ENCODE measurements at regions not wholly inside any gene's neighbourhood (a gene's known extent, or its start where the extent isn't known, plus 50 kb on each side); places are given as distances from the start of the nearest gene placed in this dataset.

DNA sequence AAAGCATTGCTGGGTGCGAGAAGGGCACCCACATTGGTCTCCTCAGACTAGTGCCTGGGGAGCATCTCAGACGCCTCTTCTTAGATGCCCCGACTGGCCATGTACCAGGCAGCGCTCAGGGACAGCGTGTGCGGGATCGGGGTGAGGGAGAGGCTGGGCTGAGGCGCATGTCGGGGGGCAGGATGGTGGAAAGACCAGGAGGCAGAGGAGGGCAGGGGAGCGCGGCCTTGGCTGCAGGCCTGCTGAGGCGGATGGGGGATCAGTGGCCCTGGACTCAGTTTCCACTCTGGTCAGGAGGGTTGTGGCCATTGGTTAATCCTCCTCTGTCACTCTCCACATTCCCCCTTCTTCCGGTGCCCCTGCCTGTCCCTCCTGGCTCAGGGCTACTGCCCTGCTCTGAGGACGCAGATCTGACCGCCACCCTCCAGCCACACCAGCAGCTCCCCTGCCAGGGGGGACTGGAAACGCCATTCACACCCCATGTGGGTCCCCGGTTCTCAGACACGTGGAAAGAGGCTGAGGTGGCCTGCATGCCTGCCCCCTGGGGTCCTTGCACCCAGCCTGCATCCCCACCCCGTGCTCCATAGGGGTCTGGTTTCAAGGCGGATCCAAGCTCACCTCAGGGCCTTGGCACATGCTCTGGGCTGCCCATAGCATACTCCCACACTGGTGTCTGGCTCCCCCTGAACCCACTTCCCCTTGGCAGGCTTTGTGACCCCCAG is 105.9 kb downstream of the CPZ start:
- no peak overlapping the region for H3K4me2 ChIP-seq (ENCODE audit: control insufficient read depth, extremely low read depth, insufficient read depth, low read depth, low read length)
- no peaks in the 10 kb centered on the region for H3K36me3 ChIP-seq (ENCODE audit: control insufficient read depth in 2 of 2, extremely low read depth in 1 of 2, insufficient read depth in 2 of 2, low read length in 2 of 2)
- DNase-seq (ENCODE audit: low read depth, low spot score), result no peak
- FAIRE-seq, result no peak
- TF ChIP-seq, protein P1, sequence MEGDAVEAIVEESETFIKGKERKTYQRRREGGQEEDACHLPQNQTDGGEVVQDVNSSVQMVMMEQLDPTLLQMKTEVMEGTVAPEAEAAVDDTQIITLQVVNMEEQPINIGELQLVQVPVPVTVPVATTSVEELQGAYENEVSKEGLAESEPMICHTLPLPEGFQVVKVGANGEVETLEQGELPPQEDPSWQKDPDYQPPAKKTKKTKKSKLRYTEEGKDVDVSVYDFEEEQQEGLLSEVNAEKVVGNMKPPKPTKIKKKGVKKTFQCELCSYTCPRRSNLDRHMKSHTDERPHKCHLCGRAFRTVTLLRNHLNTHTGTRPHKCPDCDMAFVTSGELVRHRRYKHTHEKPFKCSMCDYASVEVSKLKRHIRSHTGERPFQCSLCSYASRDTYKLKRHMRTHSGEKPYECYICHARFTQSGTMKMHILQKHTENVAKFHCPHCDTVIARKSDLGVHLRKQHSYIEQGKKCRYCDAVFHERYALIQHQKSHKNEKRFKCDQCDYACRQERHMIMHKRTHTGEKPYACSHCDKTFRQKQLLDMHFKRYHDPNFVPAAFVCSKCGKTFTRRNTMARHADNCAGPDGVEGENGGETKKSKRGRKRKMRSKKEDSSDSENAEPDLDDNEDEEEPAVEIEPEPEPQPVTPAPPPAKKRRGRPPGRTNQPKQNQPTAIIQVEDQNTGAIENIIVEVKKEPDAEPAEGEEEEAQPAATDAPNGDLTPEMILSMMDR (optimal IDR thresholded peaks at IDR 0.05 in 1 of 3, IDR thresholded peaks at IDR 0.05 in 1 of 3, conservative IDR thresholded peaks at IDR 0.05 in 1 of 3; ENCODE audit: extremely low read depth in 1 of 3, insufficient read depth in 2 of 3, low read length in 3 of 3), result no peak
- TF ChIP-seq EZH2 (IDR thresholded peaks at IDR 0.05; ENCODE audit: low read length), result no peak
- no peaks in the 10 kb centered on the region for H3K9me1 ChIP-seq (ENCODE audit: control insufficient read depth, extremely low read depth, insufficient read depth, low read length)
- no peaks in the 10 kb centered on the region for H3K4me1 ChIP-seq (ENCODE audit: control insufficient read depth, extremely low read depth, insufficient read depth, low read length)
- dilution Hi-C loops (cut with MboI; ENCODE audit: extremely low pct_ligation_motif_present, low sequenced_read_pairs), result no loop called here
- H3K27ac ChIP-seq (ENCODE audit: control insufficient read depth, insufficient read depth, low read length), result no peak overlapping the region
- no peaks in the 10 kb centered on the region for H4K20me1 ChIP-seq (ENCODE audit: control insufficient read depth, extremely low read depth, insufficient read depth, low read length)
- H3K79me2 ChIP-seq (ENCODE audit: control insufficient read depth, insufficient read depth, low read length), result no peaks in the 10 kb centered on the region
- no peaks in the 10 kb centered on the region for H3K9me3 ChIP-seq (ENCODE audit: control insufficient read depth, low read depth, low read length)
- peaks cover 11% of the 10 kb centered on the region for H3K27me3 ChIP-seq (ENCODE audit: control insufficient read depth, extremely low read depth, insufficient read depth, low read length)
- H3K9ac ChIP-seq (ENCODE audit: control insufficient read depth, extremely low read depth, insufficient read depth, low read length), result no peak overlapping the region
- H2AFZ ChIP-seq (ENCODE audit: control insufficient read depth, low read length), result no peak overlapping the region
- no peak overlapping the region for H3K4me3 ChIP-seq (ENCODE audit: control insufficient read depth in 2 of 3, extremely low read depth in 1 of 3, insufficient read depth in 2 of 3, low read depth in 1 of 3, low read length in 3 of 3)

GRCh38 chr4:8697826-8698225 is 105.3 kb downstream of the CPZ start:
- Histone ChIP-seq H3K36me3 (ENCODE audit: control insufficient read depth in 2 of 2, extremely low read depth in 1 of 2, insufficient read depth in 2 of 2, low read length in 2 of 2) (no peaks in the 10 kb centered on the region), H3K9me3 (ENCODE audit: control insufficient read depth, low read depth, low read length) (no peaks in the 10 kb centered on the region), H3K27ac (ENCODE audit: control insufficient read depth, insufficient read depth, low read length) (no peak overlapping the region), H3K79me2 (ENCODE audit: control insufficient read depth, insufficient read depth, low read length) (no peaks in the 10 kb centered on the region), H3K9me1 (ENCODE audit: control insufficient read depth, extremely low read depth, insufficient read depth, low read length) (no peaks in the 10 kb centered on the region), H3K4me1 (ENCODE audit: control insufficient read depth, extremely low read depth, insufficient read depth, low read length) (no peaks in the 10 kb centered on the region), H2AFZ (ENCODE audit: control insufficient read depth, low read length) (no peak overlapping the region), H3K4me3 (ENCODE audit: control insufficient read depth in 2 of 3, extremely low read depth in 1 of 3, insufficient read depth in 2 of 3, low read depth in 1 of 3, low read length in 3 of 3) (no peak overlapping the region), H3K9ac (ENCODE audit: control insufficient read depth, extremely low read depth, insufficient read depth, low read length) (no peak overlapping the region), H4K20me1 (ENCODE audit: control insufficient read depth, extremely low read depth, insufficient read depth, low read length) (no peaks in the 10 kb centered on the region), H3K27me3 (ENCODE audit: control insufficient read depth, extremely low read depth, insufficient read depth, low read length) (peaks cover 10% of the 10 kb centered on the region), H3K4me2 (ENCODE audit: control insufficient read depth, extremely low read depth, insufficient read depth, low read depth, low read length) (no peak overlapping the region)
- TF ChIP-seq, protein P1 (optimal IDR thresholded peaks at IDR 0.05 in 1 of 3, IDR thresholded peaks at IDR 0.05 in 1 of 3, conservative IDR thresholded peaks at IDR 0.05 in 1 of 3; ENCODE audit: extremely low read depth in 1 of 3, insufficient read depth in 2 of 3, low read length in 3 of 3), result no peak
- no peak for TF ChIP-seq EZH2 (IDR thresholded peaks at IDR 0.05; ENCODE audit: low read length)
- DNase-seq (ENCODE audit: low read depth, low spot score) (no peak), FAIRE-seq (no peak)
- dilution Hi-C loops (cut with MboI; ENCODE audit: extremely low pct_ligation_motif_present, low sequenced_read_pairs), result no loop called here
